ENCODE measurements at regions not wholly inside any gene's neighbourhood (a gene's known extent, or its start where the extent isn't known, plus 50 kb on each side); places are given as distances from the start of the nearest gene placed in this dataset.

- TF ChIP-seq CTCF (IDR thresholded peaks at IDR 0.05 in 2 of 3, conservative IDR thresholded peaks at IDR 0.05 in 1 of 3; ENCODE audit: control insufficient read depth in 2 of 3, extremely low read depth in 1 of 3, insufficient read depth in 1 of 3, low read depth in 3 of 3, low read length in 3 of 3) (no peak), POLR2A (IDR thresholded peaks at IDR 0.05; ENCODE audit: low read depth, low read length) (no peak), PKNOX1 (IDR thresholded peaks at IDR 0.05) (no peak), ATF2 (IDR thresholded peaks at IDR 0.05; ENCODE audit: low read length) (no peak), KDM1A (IDR thresholded peaks at IDR 0.05; ENCODE audit: borderline replicate concordance) (no peak), USF1 (IDR thresholded peaks at IDR 0.05; ENCODE audit: borderline replicate concordance, extremely low read length, insufficient read depth, low read depth, low read length) (no peak), EP300 (IDR thresholded peaks at IDR 0.05; ENCODE audit: borderline replicate concordance in 1 of 2, control insufficient read depth in 1 of 2, low read depth in 2 of 2, low read length in 2 of 2) (no peak), E2F8 (IDR thresholded peaks at IDR 0.05; ENCODE audit: low read depth, partially characterized antibody) (no peak), SMC3 (IDR thresholded peaks at IDR 0.05; ENCODE audit: borderline replicate concordance, low read length) (no peak), BCL11A (IDR thresholded peaks at IDR 0.05; ENCODE audit: low read depth, low read length) (no peak)
Observed at GRCh38 chr7:46091071-46091470, 170.0 kb upstream of the IGFBP3 start.
